Endothelial cell of umbilical vein (primary cell): ENCODE measurements at regions not wholly inside any gene's neighbourhood (a gene's known extent, or its start where the extent isn't known, plus 50 kb on each side); places are given as distances from the start of the nearest gene placed in this dataset.

Experiments used
- BruUV-seq: library from RNA; stranded (reverse); fragments of 400-500 nt; replicated peaks from 2 replicates; lab custom pipeline; 2021; lab: Mats Ljungman, UMichigan
- CTCF ChIA-PET: fragments of 300-600, 350-600 bp; sonication (Branson Sonifier 250); formaldehyde crosslinking; loops from one replicate; lab custom pipeline; 2021; ENCODE audit warnings: antibody characterized with exemption, inconsistent platforms; lab: Charles Lee
- POLR2A ChIA-PET: fragments of 300-600, 350-600 bp; sonication (Branson Sonifier 250); formaldehyde crosslinking; loops from one replicate; lab custom pipeline; 2021; ENCODE audit warnings: antibody characterized with exemption, inconsistent platforms; lab: Charles Lee
- DNase-seq: peaks from one replicate; pipeline ENCODE4 v3.0.0-alpha.2; 2011; ENCODE audit warnings: low read depth, low spot score
- FAIRE-seq: peaks from 2 replicates; lab custom pipeline; 2011; peaks lifted over from hg19 to GRCh38; lab: Jason Lieb, UNC
- H2AFZ ChIP-seq: 2 replicates; pipeline ENCODE4 v1.6.0; 2012; ENCODE audit warnings: low read depth, low read length, control low read depth, inconsistent platforms
- H3K27ac ChIP-seq: 2 replicates; pipeline ENCODE4 v1.5.1; 2011; ENCODE audit warnings: low read depth, mild to moderate bottlenecking, control low read depth, low read length, moderate library complexity; ENCODE audit not compliant: insufficient read depth
- H3K27me3 ChIP-seq, 2 experiments: 2 replicates each; pipeline versions ENCODE4 v1.6.0 to v1.6.1; 2011; ENCODE audit warnings: low read length in 2 of 2, mixed read lengths in 1 of 2; ENCODE audit not compliant: control insufficient read depth in 2 of 2, insufficient read depth in 2 of 2
- H3K36me3 ChIP-seq, 2 experiments: 2 replicates in 1 of 2; 3 replicates in 1 of 2; pipeline ENCODE4 v1.5.1; 2011; ENCODE audit warnings: low read length in 2 of 2, mild to moderate bottlenecking in 1 of 2, moderate library complexity in 1 of 2; ENCODE audit not compliant: control insufficient read depth in 2 of 2, insufficient read depth in 2 of 2; ENCODE audit errors: extremely low read depth in 1 of 2
- H3K4me1 ChIP-seq: 3 replicates; pipeline ENCODE4 v1.5.1; 2011; ENCODE audit warnings: mild to moderate bottlenecking, low read length; ENCODE audit not compliant: control insufficient read depth, insufficient read depth; ENCODE audit errors: extremely low read depth
- H3K4me2 ChIP-seq: 2 replicates; pipeline ENCODE4 v1.6.1; 2011; ENCODE audit warnings: low read length, control low read depth, mixed read lengths; ENCODE audit not compliant: insufficient read depth
- H3K4me3 ChIP-seq, 3 experiments: fragments of 200-600 bp in 1 of 3; sonication (generic), shearing (Covaris generic) in 1 of 3; replicated peaks in 1 of 3; 2 replicates each; pipeline ENCODE4 v1.5.1; 2011 to 2016; ENCODE audit warnings: control low read depth in 3 of 3, low read length in 3 of 3, mild to moderate bottlenecking in 2 of 3, inconsistent platforms in 1 of 3, low read depth in 1 of 3, moderate library complexity in 1 of 3; ENCODE audit not compliant: insufficient read depth in 1 of 3
- H3K79me2 ChIP-seq: 2 replicates; pipeline ENCODE4 v1.6.0; 2012; ENCODE audit warnings: low read length, inconsistent platforms; ENCODE audit not compliant: control insufficient read depth, insufficient read depth
- H3K9ac ChIP-seq: replicated peaks from 2 replicates; pipeline ENCODE3; 2011; ENCODE audit warnings: low read length, control low read depth; ENCODE audit not compliant: insufficient read depth; ENCODE audit errors: extremely low read depth
- H3K9me1 ChIP-seq: replicated peaks from 3 replicates; pipeline ENCODE4 v1.6.0; 2011; ENCODE audit warnings: mild to moderate bottlenecking, low read length; ENCODE audit not compliant: control insufficient read depth, insufficient read depth; ENCODE audit errors: extremely low read depth
- H3K9me3 ChIP-seq: replicated peaks from 2 replicates; pipeline ENCODE4 v1.5.1; 2012; ENCODE audit warnings: low read length, inconsistent platforms; ENCODE audit not compliant: control insufficient read depth, insufficient read depth
- H4K20me1 ChIP-seq: replicated peaks from 2 replicates; pipeline ENCODE3; 2011; ENCODE audit warnings: mild to moderate bottlenecking, low read length; ENCODE audit not compliant: control insufficient read depth, insufficient read depth; ENCODE audit errors: extremely low read depth
- EZH2 ChIP-seq: IDR thresholded peaks from 2 replicates; pipeline ENCODE4 v1.6.1; 2012; ENCODE audit warnings: borderline replicate concordance, low read depth, mild to moderate bottlenecking, moderate library complexity, low read length, inconsistent platforms; ENCODE audit not compliant: severe bottlenecking
- FOS ChIP-seq: IDR thresholded peaks from 2 replicates; pipeline ENCODE4 v1.6.1; 2011; ENCODE audit warnings: mild to moderate bottlenecking, low read length, moderate library complexity, borderline replicate concordance; ENCODE audit not compliant: insufficient read depth
- GATA2 ChIP-seq: IDR thresholded peaks from 2 replicates; pipeline ENCODE4 v1.7.0; 2011; ENCODE audit warnings: low read depth, mild to moderate bottlenecking, moderate library complexity, mixed read lengths, low read length; ENCODE audit not compliant: insufficient read length, insufficient read depth
- JUN ChIP-seq: IDR thresholded peaks from 2 replicates; pipeline ENCODE4 v1.6.1; 2011; ENCODE audit warnings: borderline replicate concordance, low read depth; ENCODE audit not compliant: insufficient read length, insufficient read depth
- MAX ChIP-seq: IDR thresholded peaks from 2 replicates; pipeline ENCODE4 v1.6.1; 2011; ENCODE audit not compliant: insufficient read depth, insufficient read length
- MYC ChIP-seq: IDR thresholded peaks from one replicate; pipeline ENCODE4 v1.6.1; 2011; ENCODE audit warnings: mild to moderate bottlenecking, low read depth, low read length
- POLR2AphosphoS5 ChIP-seq: IDR thresholded peaks from 2 replicates; pipeline ENCODE4 v1.6.1; 2012; ENCODE audit warnings: low read depth, mild to moderate bottlenecking, control low read depth, low read length, moderate library complexity; ENCODE audit not compliant: insufficient read depth
- dilution Hi-C: fragments of 300-500 bp; cut with MboI; formaldehyde crosslinking; loops from one replicate; pipeline ENCODE4 v1.15.0; 2019; ENCODE audit warnings: low sequenced_read_pairs; ENCODE audit not compliant: extremely low pct_ligation_motif_present
- intact Hi-C: fragments of 100-400 bp; cut with micrococcal nuclease; formaldehyde crosslinking; loops from one replicate; pipeline ENCODE4 v1.10.0; 2022
- TF ChIP-seq, protein P1 (sequence below), 2 donors: IDR thresholded peaks; 1 replicate in 1 of 2; 2 replicates in 1 of 2; pipeline ENCODE4 v1.5.1; 2011; ENCODE audit warnings: low read length in 2 of 2, mild to moderate bottlenecking in 2 of 2, moderate library complexity in 2 of 2, control low read depth in 1 of 2, inconsistent platforms in 1 of 2, low read depth in 1 of 2; ENCODE audit not compliant: insufficient read depth in 1 of 2; ENCODE audit errors: extremely low read depth in 1 of 2

GRCh38 chr1:29856340-29857114, 620.2 kb downstream of the PTPRU start:
- no TSS peak for BruUV-seq
- dilution Hi-C loops = no loop called here
- CTCF ChIA-PET = interaction anchor here (1.0 kb wide), 1 partner anchor 64 kb away, joined by 3 read pairs; no protein-coding TSS in a partner anchor

More at GRCh38 chr1:29856340-29857114, 620.2 kb downstream of the PTPRU start:
- no peaks in the 10 kb centered on the region for H3K4me1 ChIP-seq
- H3K36me3 ChIP-seq = no peaks in the 10 kb centered on the region
- peaks cover 2% of the 10 kb centered on the region for H3K9me3 ChIP-seq
- H3K9ac ChIP-seq = no peak overlapping the region
- H3K27me3 ChIP-seq = no peaks in the 10 kb centered on the region
- POLR2A ChIA-PET = no interaction called here
- DNase-seq (no peak), FAIRE-seq (no peak)
- H3K4me3 ChIP-seq = no peak overlapping the region
- no peak for TF ChIP-seq GATA2
- TF ChIP-seq POLR2AphosphoS5 = no peak
- no peak for TF ChIP-seq MAX
- TF ChIP-seq, protein P1, sequence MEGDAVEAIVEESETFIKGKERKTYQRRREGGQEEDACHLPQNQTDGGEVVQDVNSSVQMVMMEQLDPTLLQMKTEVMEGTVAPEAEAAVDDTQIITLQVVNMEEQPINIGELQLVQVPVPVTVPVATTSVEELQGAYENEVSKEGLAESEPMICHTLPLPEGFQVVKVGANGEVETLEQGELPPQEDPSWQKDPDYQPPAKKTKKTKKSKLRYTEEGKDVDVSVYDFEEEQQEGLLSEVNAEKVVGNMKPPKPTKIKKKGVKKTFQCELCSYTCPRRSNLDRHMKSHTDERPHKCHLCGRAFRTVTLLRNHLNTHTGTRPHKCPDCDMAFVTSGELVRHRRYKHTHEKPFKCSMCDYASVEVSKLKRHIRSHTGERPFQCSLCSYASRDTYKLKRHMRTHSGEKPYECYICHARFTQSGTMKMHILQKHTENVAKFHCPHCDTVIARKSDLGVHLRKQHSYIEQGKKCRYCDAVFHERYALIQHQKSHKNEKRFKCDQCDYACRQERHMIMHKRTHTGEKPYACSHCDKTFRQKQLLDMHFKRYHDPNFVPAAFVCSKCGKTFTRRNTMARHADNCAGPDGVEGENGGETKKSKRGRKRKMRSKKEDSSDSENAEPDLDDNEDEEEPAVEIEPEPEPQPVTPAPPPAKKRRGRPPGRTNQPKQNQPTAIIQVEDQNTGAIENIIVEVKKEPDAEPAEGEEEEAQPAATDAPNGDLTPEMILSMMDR (IDR thresholded peaks at IDR 0.05; ENCODE audit: extremely low read depth in 1 of 2, insufficient read depth in 1 of 2, low read depth in 1 of 2, low read length in 2 of 2) = no peak
- no peak for TF ChIP-seq FOS
- TF ChIP-seq MYC = no peak
- no peak for TF ChIP-seq JUN
- no peak for TF ChIP-seq EZH2
- intact Hi-C loops = no loop called here
- no peaks in the 10 kb centered on the region for H3K79me2 ChIP-seq
- H3K4me2 ChIP-seq = no peak overlapping the region
- H3K9me1 ChIP-seq = no peaks in the 10 kb centered on the region
- H3K27ac ChIP-seq = no peak overlapping the region
- no peaks in the 10 kb centered on the region for H4K20me1 ChIP-seq
- H2AFZ ChIP-seq = no peak overlapping the region
